PC-9 (cell line): ENCODE measurements at regions not wholly inside any gene's neighbourhood (a gene's known extent, or its start where the extent isn't known, plus 50 kb on each side); places are given as distances from the start of the nearest gene placed in this dataset.
A peak's percentile ranks its signal among the peaks of the same experiment; 100 is the strongest.
"Not testable (repeated sequence)": the region's sequence is repeated elsewhere in the genome, so short reads cannot be mapped to it uniquely, and the experiment has no call there.

Experiments
- BruUV-seq: library from RNA; stranded (reverse); fragments of 400-500 nt; replicated peaks from 2 replicates; lab custom pipeline; 2021; lab: Mats Ljungman, UMichigan
- CTCF ChIA-PET: fragments of 300-600 bp; sonication (Branson Sonifier 250); formaldehyde crosslinking; loops from one replicate; lab custom pipeline; 2022; ENCODE audit warnings: antibody characterized with exemption; lab: Charles Lee
- POLR2A ChIA-PET: fragments of 300-600 bp; sonication (Branson Sonifier 250); formaldehyde crosslinking; loops from one replicate; lab custom pipeline; 2022; ENCODE audit warnings: antibody characterized with exemption; ENCODE audit not compliant: unreplicated experiment; lab: Charles Lee
- DNase-seq, 2 experiments: peaks; one replicate each; pipeline versions ENCODE4 v3.0.0 to v3.0.0-alpha.2; 2015 to 2022; ENCODE audit warnings: mixed read lengths in 1 of 2
- H2AFZ ChIP-seq: fragments of 200-600 bp; sonication (generic); 2 replicates; pipeline ENCODE4 v1.8.1; 2017; ENCODE audit warnings: antibody characterized with exemption
- H3F3A ChIP-seq: fragments of 200-600 bp; sonication (generic); 2 replicates; pipeline ENCODE4 v1.8.1; 2017; ENCODE audit warnings: antibody characterized with exemption, mild to moderate bottlenecking, low read depth; ENCODE audit not compliant: insufficient read depth
- H3K27ac ChIP-seq: fragments of 200-600 bp; sonication (generic); 2 replicates; pipeline ENCODE4 v1.6.1; 2016; ENCODE audit warnings: mixed run types
- H3K27me3 ChIP-seq: fragments of 200-600 bp; sonication (generic); 2 replicates; pipeline ENCODE4 v1.6.1; 2016; ENCODE audit warnings: low read depth, mixed run types; ENCODE audit not compliant: insufficient read depth
- H3K36me3 ChIP-seq: fragments of 200-600 bp; sonication (generic); 2 replicates; pipeline ENCODE4 v1.6.1; 2016; ENCODE audit warnings: low read depth, mixed run types
- H3K4me1 ChIP-seq: fragments of 200-600 bp; sonication (generic); replicated peaks from 2 replicates; pipeline ENCODE4 v1.6.1; 2016; ENCODE audit warnings: mixed run types; ENCODE audit not compliant: insufficient read depth
- H3K4me2 ChIP-seq: fragments of 200-600 bp; sonication (generic); 2 replicates; pipeline ENCODE4 v1.6.1; 2017; ENCODE audit warnings: mixed run types
- H3K4me3 ChIP-seq: fragments of 200-600 bp; sonication (generic); 2 replicates; pipeline ENCODE4 v1.6.1; 2016; ENCODE audit warnings: mixed run types
- H3K79me2 ChIP-seq: fragments of 200-600 bp; sonication (generic); 2 replicates; pipeline ENCODE4 v1.6.1; 2017; ENCODE audit warnings: low read depth, mixed run types
- H3K9me2 ChIP-seq: fragments of 200-600 bp; sonication (generic); 2 replicates; pipeline ENCODE4 v1.8.1; 2017; ENCODE audit warnings: mild to moderate bottlenecking; ENCODE audit not compliant: insufficient read depth
- H3K9me3 ChIP-seq: fragments of 200-600 bp; sonication (generic); 2 replicates; pipeline ENCODE4 v1.8.1; 2016; ENCODE audit warnings: low read depth; ENCODE audit not compliant: insufficient read depth
- H4K20me1 ChIP-seq: fragments of 200-600 bp; sonication (generic); 2 replicates; pipeline ENCODE4 v1.8.1; 2017; ENCODE audit not compliant: insufficient read depth
- CTCF ChIP-seq: fragments of 200-600 bp; sonication (generic); conservative IDR thresholded peaks from 2 replicates; pipeline ENCODE4 v1.6.1; 2017; ENCODE audit warnings: mixed run types, antibody characterized with exemption, mild to moderate bottlenecking, moderate library complexity
- EZH2 ChIP-seq: fragments of 200-600 bp; sonication (generic); IDR thresholded peaks from 2 replicates; pipeline ENCODE4 v1.8.0; 2017; ENCODE audit warnings: antibody characterized with exemption, low read depth
- intact Hi-C: fragments of 100-400 bp; cut with micrococcal nuclease; formaldehyde crosslinking; loops from one replicate; pipeline ENCODE4 v1.10.0; 2022; ENCODE audit not compliant: unreplicated experiment

- H3K4me2 ChIP-seq: no peak overlapping the region
- ChIA-PET CTCF (no interaction called here), POLR2A (no interaction called here)
- DNase-seq: no peak
- no peaks in the 10 kb centered on the region for H3K79me2 ChIP-seq
- no peaks in the 10 kb centered on the region for H3F3A ChIP-seq
- H3K36me3 ChIP-seq: no peaks in the 10 kb centered on the region
- H3K27ac ChIP-seq: no peak overlapping the region
- no peaks in the 10 kb centered on the region for H4K20me1 ChIP-seq
- H3K4me3 ChIP-seq: no peak overlapping the region
- H3K9me2 ChIP-seq: no peaks in the 10 kb centered on the region
- H3K4me1 ChIP-seq: no peaks in the 10 kb centered on the region
- BruUV-seq: no TSS peak
- H2AFZ ChIP-seq: no peak overlapping the region
- TF ChIP-seq CTCF (no peak), EZH2 (no peak)
- H3K27me3 ChIP-seq: no peaks in the 10 kb centered on the region
- H3K9me3 ChIP-seq: no peaks in the 10 kb centered on the region
- intact Hi-C loops: no loop called here
These were observed 602.5 kb downstream of the TMA16 start for GRCh38 chr4:164096766-164097518.

GRCh38 chr4:164100741-164101365, 606.4 kb downstream of the TMA16 start:
- H4K20me1 ChIP-seq, H3K9me3 ChIP-seq, H3K79me2 ChIP-seq, H3K9me2 ChIP-seq, CTCF ChIA-PET, intact Hi-C loops, H3K4me1 ChIP-seq, BruUV-seq, H3K27ac ChIP-seq, POLR2A ChIA-PET, H3F3A ChIP-seq, H3K27me3 ChIP-seq, H3K36me3 ChIP-seq: not testable (repeated sequence)
- DNase-seq: peak in 1 of 2 experiments; percentile 60
- Histone ChIP-seq H3K4me2 (peak overlapping the region; percentile 80), H3K4me3 (peak overlapping the region; percentile 57; the same call in 1 of the 2 replicates), H2AFZ (peak overlapping the region; percentile 71)

- Histone ChIP-seq H3K9me3 (no peaks in the 10 kb centered on the region), H3F3A (no peaks in the 10 kb centered on the region), H3K4me1 (no peaks in the 10 kb centered on the region), H3K27ac (no peak overlapping the region), H3K9me2 (no peaks in the 10 kb centered on the region), H3K79me2 (no peaks in the 10 kb centered on the region), H2AFZ (no peak overlapping the region), H3K27me3 (no peaks in the 10 kb centered on the region), H3K36me3 (no peaks in the 10 kb centered on the region), H4K20me1 (no peaks in the 10 kb centered on the region), H3K4me3 (no peak overlapping the region), H3K4me2 (no peak overlapping the region)
- intact Hi-C loops: no loop called here
- ChIA-PET CTCF (no interaction called here), POLR2A (no interaction called here)
- BruUV-seq: no TSS peak
- no peak for DNase-seq
- TF ChIP-seq EZH2 (no peak), CTCF (no peak)
These were observed 614.5 kb downstream of the TMA16 start for GRCh38 chr4:164108971-164109370.
